ENCODE measurements at regions not wholly inside any gene's neighbourhood (a gene's known extent, or its start where the extent isn't known, plus 50 kb on each side); places are given as distances from the start of the nearest gene placed in this dataset.
A peak's percentile ranks its signal among the peaks of the same experiment; 100 is the strongest.

GRCh38 chr17:77838748-77839697 is 119.5 kb upstream of the TNRC6C start:
- DNase-seq (ENCODE audit: low read depth in 2 of 2), result no peak

- no peak for DNase-seq (ENCODE audit: low read depth in 2 of 2)
Measured at GRCh38 chr17:77839698-77840512, 118.6 kb upstream of the TNRC6C start.

- no peak for DNase-seq (ENCODE audit: low read depth in 2 of 2)
Measured at GRCh38 chr17:77840513-77841165, 117.9 kb upstream of the TNRC6C start.

GRCh38 chr17:77841742-77842527 is 116.6 kb upstream of the TNRC6C start:
- no peak for DNase-seq (ENCODE audit: low read depth in 2 of 2)

- DNase-seq (ENCODE audit: low read depth in 2 of 2), result no peak
Measured at GRCh38 chr17:77842528-77843147, 115.9 kb upstream of the TNRC6C start.

- DNase-seq (ENCODE audit: low read depth in 2 of 2), result peak in 1 of 2 donors; percentile 59
Measured at GRCh38 chr17:77843255-77843895, 115.1 kb upstream of the TNRC6C start.

GRCh38 chr17:77843896-77844295 is 114.6 kb upstream of the TNRC6C start:
- DNase-seq (ENCODE audit: low read depth in 2 of 2), result no peak

GRCh38 chr17:77844681-77845080 is 113.8 kb upstream of the TNRC6C start:
- no peak for DNase-seq (ENCODE audit: low read depth in 2 of 2)

- DNase-seq (ENCODE audit: low read depth in 2 of 2), result no peak
Measured at GRCh38 chr17:77845541-77846225, 112.8 kb upstream of the TNRC6C start.

GRCh38 chr17:77846531-77847085 is 111.9 kb upstream of the TNRC6C start:
- no peak for DNase-seq (ENCODE audit: low read depth in 2 of 2)

GRCh38 chr17:77847221-77848085 is 111.0 kb upstream of the TNRC6C start:
- DNase-seq (ENCODE audit: low read depth in 2 of 2), result no peak

- DNase-seq (ENCODE audit: low read depth in 2 of 2), result no peak
Measured at GRCh38 chr17:77848257-77848656, 110.2 kb upstream of the TNRC6C start.

- no peak for DNase-seq (ENCODE audit: low read depth in 2 of 2)
Measured at GRCh38 chr17:77849239-77849638, 109.3 kb upstream of the TNRC6C start.

- no peak for DNase-seq (ENCODE audit: low read depth in 2 of 2)
Measured at GRCh38 chr17:77851921-77852320, 106.6 kb upstream of the TNRC6C start.

GRCh38 chr17:77852731-77853130 is 105.8 kb upstream of the TNRC6C start:
- DNase-seq (ENCODE audit: low read depth in 2 of 2), result no peak

GRCh38 chr17:77853191-77853977 is 105.1 kb upstream of the TNRC6C start:
- no peak for DNase-seq (ENCODE audit: low read depth in 2 of 2)

- no peak for DNase-seq (ENCODE audit: low read depth in 2 of 2)
Measured at GRCh38 chr17:77854083-77854758, 104.3 kb upstream of the TNRC6C start.

All from stimulated activated CD4-positive, alpha-beta T cell treated with anti-CD3 and anti-CD28 coated beads, Interleukin-1b, Interleukin-23, amount 100 ng/mL, for 4 hours (primary cell).